Activated naive CD8-positive, alpha-beta T cell treated with anti-CD3 and anti-CD28 coated beads, Interleukin-2, amount 10 ng/mL, durations not matched to agents 7 days and 5 days (primary cell): ENCODE measurements at regions not wholly inside any gene's neighbourhood (a gene's known extent, or its start where the extent isn't known, plus 50 kb on each side); places are given as distances from the start of the nearest gene placed in this dataset.

Experiments
- ATAC-seq: fragments of 150-1000 bp; cut with Tn5 transposase; one replicate; pipeline ENCODE4 v1.10.0; 2021; ENCODE audit warnings: low read depth, moderate library complexity
- POLR2A ChIA-PET: fragments of 350-600 bp; sonication (Branson Sonifier 250); formaldehyde crosslinking; loops from one replicate; lab custom pipeline; 2021; ENCODE audit warnings: antibody characterized with exemption; lab: Charles Lee
- DNase-seq: peaks from one replicate; pipeline ENCODE4 v3.0.0; 2021
- H3K27ac Mint-ChIP-seq: one replicate; pipeline ENCODE4 v1.8.0; 2022; ENCODE audit warnings: mild to moderate bottlenecking, mixed read lengths
- H3K27me3 Mint-ChIP-seq: one replicate; pipeline ENCODE4 v1.8.0; 2022; ENCODE audit warnings: mild to moderate bottlenecking, moderate library complexity, mixed read lengths
- H3K36me3 Mint-ChIP-seq: one replicate; pipeline ENCODE4 v1.8.0; 2021; ENCODE audit warnings: mild to moderate bottlenecking, mixed read lengths
- H3K4me1 Mint-ChIP-seq: one replicate; pipeline ENCODE4 v1.8.0; 2021; ENCODE audit warnings: mixed read lengths
- H3K4me3 Mint-ChIP-seq: one replicate; pipeline ENCODE4 v1.8.0; 2022; ENCODE audit warnings: mild to moderate bottlenecking, moderate library complexity, mixed read lengths
- H3K9me3 Mint-ChIP-seq: one replicate; pipeline ENCODE4 v1.8.0; 2021; ENCODE audit warnings: mixed read lengths

DNA sequence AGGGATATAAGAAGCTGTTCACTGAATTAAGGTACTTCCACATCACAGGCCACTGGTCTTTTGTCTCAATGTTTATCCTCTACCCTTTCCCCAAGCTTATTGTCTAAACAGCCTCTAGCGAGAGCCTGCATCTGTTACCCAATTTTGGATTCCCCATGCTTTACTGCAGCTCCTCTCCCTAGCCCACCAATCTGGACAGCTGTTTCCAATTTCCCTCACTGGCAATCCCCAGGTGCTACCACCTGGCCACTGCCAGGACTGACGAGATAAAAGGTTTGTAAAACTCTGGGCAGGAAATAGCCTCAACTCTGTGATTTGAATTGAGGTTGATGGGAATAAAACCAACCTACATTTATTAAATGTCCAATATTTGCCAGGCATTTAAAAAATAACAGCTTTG lies 58.0 kb upstream of the TEX9 start:
- no peaks in the 10 kb centered on the region for H3K4me1 Mint-ChIP-seq
- H3K9me3 Mint-ChIP-seq: peaks cover 10% of the 10 kb centered on the region
- ATAC-seq (no peak), DNase-seq (no peak)
- H3K36me3 Mint-ChIP-seq: no peaks in the 10 kb centered on the region
- H3K27ac Mint-ChIP-seq: no peak overlapping the region
- H3K4me3 Mint-ChIP-seq: no peak overlapping the region
- H3K27me3 Mint-ChIP-seq: peaks cover 1% of the 10 kb centered on the region
- POLR2A ChIA-PET: interaction anchor here (0.6 kb wide), 1 partner anchor 850 kb away, joined by 5 read pairs; no protein-coding TSS in a partner anchor

DNA sequence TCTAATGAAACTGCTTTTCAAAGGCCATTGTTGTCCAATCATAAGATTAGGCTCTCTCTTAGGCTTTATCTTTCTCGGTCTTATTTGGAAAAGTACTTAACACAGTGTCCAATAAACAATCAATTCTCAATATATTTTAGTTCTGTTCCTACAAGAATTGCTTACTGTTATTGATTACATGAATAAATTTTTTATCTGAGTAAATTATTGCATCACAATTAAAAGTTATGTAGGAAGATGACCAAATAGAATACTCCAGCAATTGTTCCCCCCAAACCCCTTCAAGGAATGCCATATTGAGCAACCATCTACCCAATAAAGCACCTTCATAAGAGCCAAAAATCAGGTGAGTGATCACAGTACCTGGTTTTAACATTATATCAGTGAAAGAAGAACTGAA lies 55.0 kb upstream of the RFX7 start:
- POLR2A ChIA-PET: no interaction called here
- DNase-seq: no peak
- H3K27ac Mint-ChIP-seq: no peak overlapping the region
- H3K36me3 Mint-ChIP-seq: no peaks in the 10 kb centered on the region
- no peak overlapping the region for H3K4me3 Mint-ChIP-seq
- peaks cover 1% of the 10 kb centered on the region for H3K9me3 Mint-ChIP-seq
- no peaks in the 10 kb centered on the region for H3K4me1 Mint-ChIP-seq
- no peak for ATAC-seq
- no peaks in the 10 kb centered on the region for H3K27me3 Mint-ChIP-seq

DNA sequence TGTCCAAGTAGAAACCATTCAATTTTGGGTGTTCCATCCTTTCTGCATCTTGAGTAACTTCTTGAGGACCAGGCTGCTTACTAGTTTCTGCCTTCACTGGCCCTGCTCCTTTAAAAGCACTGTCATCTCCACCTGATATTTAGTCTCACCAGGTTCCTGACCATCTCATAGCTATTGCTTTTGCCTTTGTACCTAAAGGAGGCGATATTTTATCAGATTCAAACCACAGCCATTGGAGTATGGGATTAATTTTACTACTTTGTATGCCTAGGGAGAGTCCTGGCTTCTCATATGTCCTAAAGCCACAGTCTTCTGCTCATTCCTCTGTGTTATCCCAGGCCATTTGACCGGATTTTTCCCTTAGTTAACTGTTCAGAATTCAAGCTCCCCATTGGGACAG lies 51.8 kb upstream of the RFX7 start:
- POLR2A ChIA-PET: no interaction called here
- DNase-seq (no peak), ATAC-seq (no peak)
- Mint-ChIP-seq H3K4me3 (no peak overlapping the region), H3K36me3 (no peaks in the 10 kb centered on the region), H3K27ac (no peak overlapping the region), H3K9me3 (no peaks in the 10 kb centered on the region), H3K27me3 (no peaks in the 10 kb centered on the region), H3K4me1 (no peaks in the 10 kb centered on the region)

DNA sequence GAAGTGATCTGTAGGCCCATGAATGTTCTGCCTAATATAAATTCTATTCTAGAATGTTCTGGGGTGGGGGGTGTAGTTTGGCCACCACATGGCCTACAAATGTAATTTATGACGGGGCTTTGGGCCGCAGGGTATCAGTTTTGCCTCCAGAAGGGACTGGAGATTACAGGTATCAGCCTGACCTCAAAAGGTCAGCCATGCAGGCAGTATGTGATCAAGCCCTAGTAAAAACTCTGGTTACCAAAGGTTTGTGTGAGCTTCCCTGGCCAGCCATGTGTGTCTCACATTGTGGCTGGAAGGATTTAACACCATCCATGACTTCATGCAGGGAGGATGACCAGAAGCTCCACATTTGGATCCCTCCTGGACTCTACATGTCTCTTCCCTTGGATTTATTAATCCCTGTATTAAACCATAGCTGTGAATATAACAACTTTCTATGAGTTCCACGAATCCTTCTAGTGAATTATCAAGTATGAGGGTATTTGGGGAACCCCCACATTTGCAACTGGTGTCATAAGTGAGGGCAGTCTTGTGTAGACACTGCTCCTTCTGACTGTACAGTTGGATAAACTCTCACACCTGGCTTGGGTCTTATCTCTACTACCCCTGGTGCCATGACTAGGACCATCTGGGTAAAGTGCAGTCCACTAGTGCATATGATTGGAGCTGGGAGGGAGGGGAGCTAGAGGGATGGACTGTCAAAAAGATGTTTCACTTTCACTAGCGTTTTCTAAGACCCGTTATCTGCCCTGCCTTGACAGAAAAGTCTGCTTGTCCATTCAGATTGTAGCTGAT lies 50.0 kb upstream of the RFX7 start:
- no peak overlapping the region for H3K4me3 Mint-ChIP-seq
- no peaks in the 10 kb centered on the region for H3K4me1 Mint-ChIP-seq
- H3K27ac Mint-ChIP-seq: no peak overlapping the region
- H3K36me3 Mint-ChIP-seq: peaks cover 1% of the 10 kb centered on the region
- POLR2A ChIA-PET: no interaction called here
- no peaks in the 10 kb centered on the region for H3K27me3 Mint-ChIP-seq
- peaks cover 5% of the 10 kb centered on the region for H3K9me3 Mint-ChIP-seq
- ATAC-seq (no peak), DNase-seq (no peak)
